Epithelial cell of proximal tubule (primary cell): ENCODE measurements at regions not wholly inside any gene's neighbourhood (a gene's known extent, or its start where the extent isn't known, plus 50 kb on each side); places are given as distances from the start of the nearest gene placed in this dataset.

Experiments used
- DNase-seq: peaks from one replicate; pipeline ENCODE4 v3.0.0-alpha.2; 2011; ENCODE audit warnings: low read depth
- H3K4me3 ChIP-seq: 2 replicates; pipeline ENCODE4 v1.5.1; 2011; ENCODE audit warnings: low read depth, mild to moderate bottlenecking, low read length
- TF ChIP-seq, protein P1 (sequence below): conservative IDR thresholded peaks from 2 replicates; pipeline ENCODE4 v1.5.1; 2012; ENCODE audit warnings: low read depth, mild to moderate bottlenecking, low read length

DNA sequence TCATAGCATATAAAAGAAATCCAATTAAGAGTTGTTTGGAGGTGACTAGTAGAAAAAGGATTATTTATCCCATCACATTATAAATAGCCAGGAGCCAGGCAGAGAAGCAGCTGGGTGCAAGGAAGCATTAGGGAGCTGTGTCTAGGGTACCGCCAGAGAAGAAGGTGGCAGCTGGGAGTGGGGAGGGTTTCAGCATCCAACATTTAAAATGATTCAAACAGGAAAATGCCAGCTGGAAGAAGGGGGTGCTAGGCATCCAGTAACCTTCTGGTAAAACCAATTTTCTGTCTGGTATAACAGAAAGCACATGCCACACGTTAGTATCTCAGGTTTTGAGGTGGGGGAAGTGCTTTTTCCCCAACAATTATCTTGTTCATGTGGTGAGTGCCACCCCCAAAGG lies 452.4 kb downstream of the ZEB2 start:
- TF ChIP-seq, protein P1, sequence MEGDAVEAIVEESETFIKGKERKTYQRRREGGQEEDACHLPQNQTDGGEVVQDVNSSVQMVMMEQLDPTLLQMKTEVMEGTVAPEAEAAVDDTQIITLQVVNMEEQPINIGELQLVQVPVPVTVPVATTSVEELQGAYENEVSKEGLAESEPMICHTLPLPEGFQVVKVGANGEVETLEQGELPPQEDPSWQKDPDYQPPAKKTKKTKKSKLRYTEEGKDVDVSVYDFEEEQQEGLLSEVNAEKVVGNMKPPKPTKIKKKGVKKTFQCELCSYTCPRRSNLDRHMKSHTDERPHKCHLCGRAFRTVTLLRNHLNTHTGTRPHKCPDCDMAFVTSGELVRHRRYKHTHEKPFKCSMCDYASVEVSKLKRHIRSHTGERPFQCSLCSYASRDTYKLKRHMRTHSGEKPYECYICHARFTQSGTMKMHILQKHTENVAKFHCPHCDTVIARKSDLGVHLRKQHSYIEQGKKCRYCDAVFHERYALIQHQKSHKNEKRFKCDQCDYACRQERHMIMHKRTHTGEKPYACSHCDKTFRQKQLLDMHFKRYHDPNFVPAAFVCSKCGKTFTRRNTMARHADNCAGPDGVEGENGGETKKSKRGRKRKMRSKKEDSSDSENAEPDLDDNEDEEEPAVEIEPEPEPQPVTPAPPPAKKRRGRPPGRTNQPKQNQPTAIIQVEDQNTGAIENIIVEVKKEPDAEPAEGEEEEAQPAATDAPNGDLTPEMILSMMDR: no peak
- DNase-seq: no peak

DNA sequence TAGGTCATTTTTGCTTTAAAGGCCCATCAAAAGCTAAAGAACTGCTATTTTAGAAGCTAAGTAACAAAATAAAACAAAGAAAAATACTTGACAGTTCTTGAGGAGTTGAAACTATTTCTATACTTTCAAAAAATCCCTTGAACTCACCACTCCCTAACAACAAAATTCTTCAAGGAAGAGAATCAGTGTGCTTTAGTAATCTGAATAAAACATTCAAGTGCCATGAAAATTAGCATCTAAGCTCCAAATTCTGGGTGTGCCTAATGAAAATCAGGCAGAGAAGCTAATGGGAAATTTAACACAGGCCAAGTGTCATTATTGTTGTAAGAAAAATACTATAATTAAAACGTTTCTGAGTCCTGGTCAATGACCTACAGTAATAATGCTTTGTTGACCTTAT lies 456.3 kb downstream of the ZEB2 start:
- DNase-seq: no peak
- no peak overlapping the region for H3K4me3 ChIP-seq

More for the DNA sequence above, 452.4 kb downstream of the ZEB2 start:
- no peak overlapping the region for H3K4me3 ChIP-seq

DNA sequence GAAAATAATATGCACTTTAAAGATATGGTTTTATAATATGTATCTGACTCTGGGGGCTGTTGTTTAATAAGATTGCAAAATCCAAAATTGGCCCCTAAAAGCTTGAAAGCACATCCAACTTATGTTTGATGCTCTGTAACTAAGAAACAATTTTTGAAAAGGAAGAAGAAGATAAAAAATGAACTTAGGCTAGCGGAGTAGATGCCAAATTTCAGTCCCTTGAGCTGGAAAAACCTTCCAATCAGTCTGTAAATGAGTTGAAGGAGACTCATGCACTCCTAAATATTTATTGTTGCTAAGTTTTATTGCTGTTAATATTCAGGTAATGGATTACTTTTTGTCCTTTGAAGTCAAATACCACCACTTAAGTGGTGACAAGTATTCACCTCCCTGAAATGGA lies 465.0 kb downstream of the ZEB2 start:
- no peak for DNase-seq
- TF ChIP-seq, protein P1: no peak
- no peak overlapping the region for H3K4me3 ChIP-seq

More for the DNA sequence above, 456.3 kb downstream of the ZEB2 start:
- TF ChIP-seq, protein P1: no peak

DNA sequence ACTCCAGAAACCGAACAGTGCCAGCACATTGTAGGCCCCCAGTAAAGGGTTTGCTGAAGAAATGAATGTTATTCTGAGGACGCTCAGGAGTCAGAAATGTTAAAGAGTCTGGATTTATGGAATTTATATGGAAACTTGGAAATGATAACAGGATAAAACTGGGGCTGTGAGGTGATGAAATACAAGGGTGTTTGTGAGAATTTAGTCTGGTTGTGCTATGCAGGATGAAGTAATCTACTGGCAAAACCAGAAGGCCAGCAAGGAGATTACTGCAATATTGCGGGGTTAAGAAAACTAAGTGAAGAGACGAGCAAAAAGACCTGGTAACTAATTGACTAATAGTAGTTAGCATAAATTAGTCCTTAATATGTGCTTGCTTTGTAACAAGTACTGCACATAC lies 467.8 kb downstream of the ZEB2 start:
- TF ChIP-seq, protein P1: no peak
- no peak overlapping the region for H3K4me3 ChIP-seq
- no peak for DNase-seq

DNA sequence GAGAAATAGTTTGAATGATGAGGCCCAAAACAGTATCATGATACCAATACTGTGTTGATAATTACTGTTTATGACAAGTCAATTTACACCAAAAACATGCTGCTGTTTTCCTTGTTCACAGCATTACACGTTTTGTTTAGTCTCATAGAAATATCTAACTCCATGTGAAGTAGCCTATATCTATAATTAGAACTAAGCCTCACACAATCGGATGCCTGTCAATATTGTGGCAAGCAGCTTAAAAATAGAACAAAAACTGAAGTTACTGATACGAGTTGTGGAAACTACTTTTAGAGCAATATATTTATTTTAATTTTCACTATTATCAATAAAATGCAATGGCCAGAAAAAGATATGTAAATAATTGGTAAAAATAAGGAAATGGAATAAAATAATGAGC lies 470.8 kb downstream of the ZEB2 start:
- TF ChIP-seq, protein P1: no peak
- no peak for DNase-seq
- no peak overlapping the region for H3K4me3 ChIP-seq

DNA sequence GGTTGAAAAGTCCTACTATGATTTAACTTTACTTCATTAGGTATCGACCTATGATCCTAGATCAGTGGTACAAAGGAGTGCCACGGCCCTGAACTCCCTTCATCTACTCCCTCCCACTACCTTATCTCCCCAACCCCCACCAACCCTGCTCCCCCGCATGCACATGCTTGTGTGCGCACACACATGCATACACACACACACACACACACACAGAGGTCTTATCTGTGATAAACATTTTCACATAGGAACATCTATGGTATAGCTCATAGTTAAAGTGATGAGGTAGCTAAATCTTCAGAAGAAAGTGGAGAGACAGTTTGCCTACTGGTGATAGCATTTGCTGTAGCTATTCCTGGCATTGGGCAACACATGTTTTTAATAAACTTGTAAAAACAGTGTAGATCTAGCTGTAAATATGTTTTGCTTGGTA lies 471.3 kb downstream of the ZEB2 start:
- no peak for DNase-seq
- H3K4me3 ChIP-seq: no peak overlapping the region
- TF ChIP-seq, protein P1: no peak

DNA sequence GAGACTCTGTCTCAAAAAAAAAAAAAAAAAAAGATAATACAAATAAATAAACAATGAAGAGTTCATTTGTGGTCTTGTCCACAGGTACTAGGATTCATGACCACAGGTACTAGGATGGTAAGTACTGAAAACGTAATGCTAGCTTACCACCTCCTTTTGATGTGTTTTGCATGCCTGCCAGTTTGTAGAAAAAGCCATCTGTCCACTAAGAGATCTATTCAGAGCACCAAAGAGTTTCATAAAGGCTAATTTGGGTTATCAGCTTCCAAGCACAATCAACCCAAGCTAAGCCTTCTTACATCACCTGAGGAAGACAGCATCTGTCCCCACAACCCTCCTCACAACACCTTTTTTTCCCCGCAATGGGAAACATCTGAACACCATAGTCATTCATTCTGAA lies 477.2 kb downstream of the ZEB2 start:
- DNase-seq: no peak
- TF ChIP-seq, protein P1: no peak
- no peak overlapping the region for H3K4me3 ChIP-seq
